Activated CD4-positive, alpha-beta T cell treated with anti-CD3 and anti-CD28 coated beads for 48 hours (primary cell): ENCODE measurements at regions not wholly inside any gene's neighbourhood (a gene's known extent, or its start where the extent isn't known, plus 50 kb on each side); places are given as distances from the start of the nearest gene placed in this dataset.

ENCODE experiments used
- DNase-seq: peaks from one replicate; pipeline ENCODE4 v3.0.0-alpha.2; 2020

DNA sequence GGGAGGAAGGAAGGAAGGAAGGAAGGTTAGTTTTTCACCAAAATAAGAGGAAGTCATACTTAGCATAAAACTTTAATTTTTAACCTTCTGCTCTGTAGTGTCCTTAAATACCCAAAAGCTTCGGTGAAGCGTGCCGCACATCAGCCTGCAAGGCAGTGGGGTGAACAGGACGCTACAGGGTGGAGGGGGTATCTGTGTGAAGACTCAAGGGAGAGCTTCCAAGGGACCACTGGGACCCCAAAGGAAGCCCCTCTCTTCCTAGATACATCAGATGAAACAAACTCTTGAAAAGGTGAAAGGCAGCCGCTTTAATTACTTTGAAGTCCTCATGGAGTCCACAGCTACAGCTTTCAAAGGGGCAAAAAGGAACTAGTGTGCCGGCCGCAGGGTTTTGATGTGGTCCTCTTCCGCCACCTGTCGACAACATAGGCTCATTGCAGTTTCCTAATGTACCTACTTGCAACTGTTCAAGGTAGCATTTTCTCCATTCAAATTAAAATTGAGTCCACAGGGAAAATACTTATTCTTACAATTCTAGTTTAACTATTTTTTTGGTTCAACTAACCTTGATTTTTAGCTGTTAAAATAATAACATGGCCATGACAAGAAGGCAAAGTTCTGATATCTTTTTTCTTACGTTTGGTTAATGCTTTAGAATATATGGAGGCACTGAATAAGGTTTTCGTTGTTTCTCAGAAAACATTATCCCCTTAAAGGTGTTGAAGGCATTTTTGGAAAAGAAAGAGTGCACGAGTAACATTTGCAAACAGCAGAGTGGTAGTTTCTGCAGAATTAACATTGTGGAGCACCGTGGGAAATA, 135.0 kb upstream of the RIPOR2 start:
- DNase-seq = peak; percentile 86

DNA sequence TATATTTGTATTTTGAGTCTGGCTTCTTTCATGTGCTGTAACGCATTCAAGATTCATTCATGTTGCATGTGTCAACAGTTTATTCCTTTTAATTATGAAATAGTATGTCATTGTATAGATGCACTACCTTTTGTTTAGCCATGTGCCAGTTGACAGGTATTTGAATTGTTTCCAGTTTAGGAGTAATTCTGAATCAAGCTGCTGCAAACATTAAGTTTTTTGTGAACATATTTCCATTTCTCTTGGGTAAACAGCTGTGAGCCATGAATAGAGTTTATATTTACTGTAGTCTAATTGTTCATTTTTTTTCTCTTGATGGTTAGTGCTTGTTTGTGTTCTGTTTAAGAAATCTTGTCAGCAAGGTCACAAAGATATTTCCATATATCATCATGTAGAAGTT, 142.4 kb upstream of the RIPOR2 start:
- DNase-seq = no peak

DNA sequence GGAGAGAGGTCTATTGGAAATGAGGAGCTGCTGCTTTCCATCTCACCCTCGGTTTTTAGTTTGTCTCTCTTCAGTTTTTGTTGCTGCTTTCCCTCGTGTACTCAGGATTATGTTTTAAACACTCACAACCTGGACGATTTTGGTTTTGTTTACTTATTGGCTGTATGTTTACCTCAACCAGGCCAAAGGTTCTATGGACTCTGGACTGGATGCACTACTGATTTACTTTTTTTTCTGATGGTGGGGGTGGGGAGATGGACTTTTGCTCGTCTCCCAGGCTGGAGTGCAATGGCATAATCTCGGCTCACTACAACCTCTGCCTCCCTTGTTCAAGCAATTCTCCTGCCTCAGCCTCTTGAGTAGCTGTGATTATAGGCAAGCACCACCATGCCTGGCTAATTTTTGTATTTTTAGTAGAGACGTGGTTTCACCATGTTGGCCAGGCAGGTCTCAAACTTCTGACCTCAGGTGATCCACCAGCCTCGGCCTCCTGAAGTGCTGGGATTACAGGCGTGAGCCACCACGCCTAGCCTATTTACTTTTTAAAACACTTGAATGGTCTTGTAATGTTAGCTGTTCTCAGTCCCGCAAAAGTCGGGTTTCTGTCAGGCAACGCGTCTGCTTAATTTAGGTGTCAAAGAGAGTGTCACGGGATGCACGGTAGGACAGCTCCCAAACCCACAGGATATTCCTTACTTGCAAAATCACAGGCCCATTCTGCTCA, 148.2 kb upstream of the RIPOR2 start:
- DNase-seq = no peak

DNA sequence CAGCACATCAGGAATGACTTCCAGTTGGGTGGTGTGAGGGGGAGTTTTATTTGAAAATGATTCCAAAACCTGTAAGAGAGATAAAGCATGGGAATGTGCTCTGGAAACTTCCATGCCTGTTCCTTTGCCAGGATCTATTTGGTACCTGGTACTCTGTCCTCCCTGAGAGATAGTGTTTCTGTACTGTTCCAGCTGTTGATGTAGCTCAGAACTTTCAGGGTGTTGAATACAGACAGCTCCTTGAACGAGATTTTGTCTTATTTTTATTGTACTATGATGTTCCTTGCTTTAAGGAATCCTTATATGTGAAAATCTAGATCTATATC, 148.7 kb upstream of the RIPOR2 start:
- no peak for DNase-seq

DNA sequence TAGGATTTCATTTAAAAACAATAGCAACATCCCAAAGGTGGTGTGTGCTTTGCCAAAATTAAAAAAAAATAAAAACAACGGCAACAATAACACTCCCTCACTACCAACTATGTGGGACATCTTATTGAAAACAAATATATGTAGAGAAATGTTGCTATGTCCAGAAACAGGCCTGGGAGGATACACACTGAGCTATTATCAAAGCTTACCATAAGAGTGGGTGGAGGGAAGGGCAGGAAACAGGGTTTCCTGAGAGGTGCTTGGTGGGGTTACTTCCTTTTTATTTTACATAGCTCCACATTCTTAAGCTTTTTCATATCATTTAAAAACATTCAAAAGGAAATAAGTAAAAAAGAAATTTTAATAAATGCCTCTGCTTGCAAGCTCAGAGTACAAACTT, 150.0 kb upstream of the RIPOR2 start:
- no peak for DNase-seq

DNA sequence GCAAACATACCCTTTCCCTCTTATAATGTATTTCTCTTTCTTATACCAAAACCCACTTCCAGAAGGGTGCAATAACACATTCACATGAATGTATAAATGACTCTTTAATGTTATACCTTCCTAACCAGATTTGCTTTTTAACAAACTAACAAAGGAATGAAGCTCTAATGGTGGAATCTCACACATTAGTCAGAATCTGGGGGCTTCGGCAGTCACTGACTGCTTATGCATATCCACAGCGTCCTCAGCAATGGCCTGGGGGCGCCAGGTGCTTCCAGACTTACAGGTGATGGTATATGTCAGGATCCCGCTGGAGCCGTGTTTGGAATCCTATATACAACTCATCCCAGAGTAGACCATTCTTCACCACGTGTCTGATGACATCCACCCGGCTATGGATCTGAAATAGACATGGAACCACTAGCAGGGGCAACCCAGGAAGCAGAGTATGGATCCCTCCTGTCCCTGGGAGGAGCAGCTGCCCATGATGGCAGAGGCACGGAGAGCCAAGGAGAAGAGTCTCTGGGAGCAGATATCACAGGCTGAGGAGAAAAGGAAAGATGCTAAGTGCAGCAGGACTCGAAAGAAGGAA, 150.8 kb upstream of the RIPOR2 start:
- DNase-seq = no peak

DNA sequence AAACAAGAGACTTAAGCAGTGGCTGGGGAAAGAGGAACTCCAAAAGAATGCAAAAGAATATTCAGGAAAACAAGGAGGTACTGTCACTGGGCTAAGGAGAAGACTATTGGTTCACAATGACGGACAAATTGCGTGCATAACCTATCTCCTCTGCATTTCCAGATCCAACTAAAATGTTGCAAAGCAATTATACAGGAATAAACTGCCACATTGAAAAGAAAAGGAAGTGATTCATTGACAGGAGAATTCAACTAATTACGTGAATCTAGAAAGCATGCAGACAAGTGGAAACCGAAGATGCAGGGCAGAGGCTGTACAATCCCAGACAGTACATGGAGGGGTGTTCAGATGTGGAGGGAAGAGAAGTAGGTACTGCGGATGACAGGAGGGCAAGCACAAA, 152.8 kb upstream of the RIPOR2 start:
- no peak for DNase-seq

DNA sequence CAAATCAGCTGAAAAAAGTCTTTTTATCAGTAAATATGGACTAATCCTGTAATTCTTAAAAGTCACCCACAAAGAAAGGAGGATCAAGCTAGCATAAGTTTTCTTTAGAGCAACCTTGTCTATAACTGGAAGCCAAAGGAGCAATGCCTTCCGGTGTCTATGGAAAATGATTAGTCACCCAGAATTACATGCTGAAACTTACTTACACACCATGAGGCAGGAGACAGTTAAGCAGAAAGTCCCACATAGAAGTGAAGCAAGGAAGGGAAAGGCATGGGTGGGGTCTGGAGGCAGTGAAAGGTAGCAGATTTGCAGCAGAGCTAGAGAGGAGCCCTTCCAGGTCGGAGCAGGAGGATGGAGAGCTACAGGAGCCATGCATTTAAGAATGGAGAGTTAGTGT, 153.7 kb upstream of the RIPOR2 start:
- DNase-seq = no peak

DNA sequence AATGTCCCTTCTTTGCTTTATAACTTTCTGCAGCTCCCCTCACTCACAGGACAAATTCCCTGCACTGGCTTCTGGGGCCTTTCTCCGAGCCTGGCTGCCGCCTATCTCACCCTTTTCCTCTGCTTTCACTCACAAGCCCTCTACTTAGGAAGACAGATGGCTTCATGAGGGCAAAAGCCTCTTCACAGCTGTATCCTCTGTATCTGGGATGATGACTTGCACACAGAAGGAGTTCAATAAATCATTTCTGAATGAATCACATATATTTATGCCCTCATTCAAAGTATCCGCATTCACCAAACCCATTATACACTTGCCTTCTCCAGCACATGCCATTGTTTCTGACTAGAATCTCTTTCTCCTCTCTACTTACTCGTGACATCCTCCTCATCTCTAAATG, 159.0 kb upstream of the RIPOR2 start:
- DNase-seq = no peak

DNA sequence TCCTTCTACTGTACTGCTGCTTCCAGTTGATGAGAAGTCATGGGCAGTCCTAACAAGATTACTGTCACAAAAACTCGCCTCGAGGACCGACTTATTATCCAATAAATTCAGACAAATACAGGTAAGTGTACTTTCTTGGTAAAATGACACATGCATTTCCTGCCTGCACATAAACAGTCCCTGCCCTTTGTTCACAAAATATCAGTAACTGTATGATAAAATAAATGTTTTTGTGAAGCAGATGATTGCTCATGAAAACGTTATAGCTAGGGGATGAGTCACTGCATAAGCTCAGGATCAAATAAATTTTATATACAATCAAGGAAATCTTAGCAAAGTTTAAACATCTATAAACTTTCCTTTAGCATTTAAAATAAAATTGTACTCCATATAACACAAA, 164.5 kb upstream of the RIPOR2 start:
- no peak for DNase-seq

DNA sequence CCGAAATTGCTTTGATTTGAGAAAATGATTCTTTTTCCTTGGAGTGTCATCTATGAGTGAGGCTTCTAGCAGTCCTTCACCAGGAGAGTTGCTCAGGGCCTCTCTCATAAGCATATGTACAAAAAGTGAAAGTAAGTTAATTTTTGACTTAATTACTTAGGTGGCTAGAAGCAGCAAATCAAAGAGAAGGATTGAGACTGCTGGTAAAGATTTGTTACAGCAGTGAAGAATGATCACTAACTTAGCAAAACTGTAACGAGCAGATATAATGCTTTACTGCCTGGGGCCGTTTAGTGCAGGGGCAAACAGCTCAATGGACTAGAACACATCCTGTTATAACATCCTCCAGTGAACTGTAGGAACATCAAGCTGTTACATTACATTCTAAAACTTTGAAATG, 167.8 kb upstream of the RIPOR2 start:
- no peak for DNase-seq

DNA sequence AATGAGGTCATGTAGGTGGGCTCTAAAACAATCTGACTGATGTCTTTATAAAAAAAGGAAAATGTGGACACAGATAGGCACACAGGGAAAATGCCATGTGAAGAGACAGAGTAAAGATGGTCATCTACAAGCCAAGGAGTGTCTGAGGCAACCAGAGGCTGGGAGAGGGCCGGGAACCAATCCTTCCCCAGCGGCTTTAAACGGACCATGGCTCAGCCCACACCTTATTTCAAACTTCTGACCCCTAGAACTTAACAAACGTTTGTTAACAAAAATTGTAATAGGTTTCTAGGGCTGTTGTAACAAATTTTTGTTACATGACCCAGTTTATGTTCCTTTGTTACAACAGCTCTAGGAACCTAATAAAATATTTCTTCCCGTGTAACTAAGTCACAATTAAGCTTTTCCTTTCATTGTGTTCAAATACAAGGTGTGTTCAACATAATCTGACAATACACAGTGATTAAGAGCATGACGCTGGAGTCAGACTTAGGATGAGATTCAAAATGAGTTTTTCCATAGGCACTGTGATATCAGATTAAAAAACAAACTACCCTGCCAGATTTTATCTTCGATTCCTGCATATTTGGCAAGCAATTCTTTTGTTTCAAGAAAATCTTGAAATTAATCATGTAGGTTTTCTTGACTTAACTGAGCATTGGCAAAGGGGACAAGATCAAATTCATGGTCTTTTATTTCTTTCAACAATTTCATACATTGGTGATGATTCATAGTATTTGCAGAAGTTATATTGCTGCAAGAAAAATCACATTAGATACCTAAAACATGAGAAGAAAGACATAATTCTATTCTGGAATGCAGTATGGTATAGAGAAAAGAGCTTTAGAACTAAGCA, 169.5 kb upstream of the RIPOR2 start:
- DNase-seq = no peak

DNA sequence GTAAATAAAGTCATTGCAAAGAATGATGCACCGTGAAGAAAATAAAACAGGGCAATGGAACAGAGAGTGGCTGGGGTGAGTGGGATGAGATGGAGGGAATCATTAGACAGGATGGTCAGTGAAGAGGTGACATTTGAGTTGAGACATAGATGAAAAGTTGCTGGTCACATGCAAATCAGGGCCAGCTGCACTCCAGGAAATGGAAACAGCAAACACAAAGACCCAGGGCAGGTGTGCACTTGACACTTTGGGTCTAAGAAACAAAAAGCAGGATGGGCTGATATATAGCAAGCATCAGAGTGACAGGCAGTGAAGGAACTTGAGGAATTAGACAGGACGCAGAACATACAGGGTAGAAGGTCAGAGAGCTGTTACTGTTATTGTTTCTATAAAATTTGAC, 171.5 kb upstream of the RIPOR2 start:
- no peak for DNase-seq

DNA sequence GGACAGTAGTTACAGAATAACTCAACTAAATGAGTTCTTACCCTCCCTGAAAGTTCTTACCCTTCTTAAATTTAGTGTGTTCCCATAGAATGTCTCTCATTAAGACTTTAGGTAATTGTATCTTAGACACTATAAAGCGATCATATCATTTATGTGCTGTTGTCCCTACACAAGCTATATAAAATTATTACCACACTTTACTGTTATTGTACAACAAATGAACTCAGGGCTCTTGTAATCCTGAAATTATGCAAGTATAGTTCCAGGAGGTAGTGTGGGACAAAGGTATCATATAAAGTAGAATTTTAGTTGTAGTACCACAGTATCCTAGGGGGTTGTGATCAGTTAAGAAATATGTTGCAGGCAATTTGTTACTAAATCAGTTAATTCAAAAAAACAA, 167.4 kb upstream of the CARMIL1 start:
- DNase-seq = no peak

DNA sequence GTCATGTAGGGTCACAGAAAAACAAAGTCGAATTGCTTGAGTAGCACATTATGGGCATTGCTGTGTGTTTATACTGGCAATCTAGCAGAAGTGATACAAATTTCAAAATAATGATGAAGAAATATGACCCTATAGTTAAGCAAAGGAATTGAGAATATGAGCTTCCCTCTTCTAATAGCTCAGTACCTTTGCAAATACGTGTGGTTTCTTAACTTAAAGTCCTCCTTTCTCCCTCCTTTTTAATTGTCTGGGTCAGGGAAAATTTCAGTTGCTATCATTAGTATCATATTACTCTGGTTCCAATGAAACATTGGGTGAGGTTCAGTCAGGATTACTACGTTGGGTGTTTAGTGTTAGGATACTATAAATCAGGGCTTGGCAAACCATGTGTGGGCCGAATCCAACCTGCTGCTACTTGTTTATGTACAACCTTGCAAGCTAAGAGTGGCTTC, 166.8 kb upstream of the CARMIL1 start:
- DNase-seq = no peak

DNA sequence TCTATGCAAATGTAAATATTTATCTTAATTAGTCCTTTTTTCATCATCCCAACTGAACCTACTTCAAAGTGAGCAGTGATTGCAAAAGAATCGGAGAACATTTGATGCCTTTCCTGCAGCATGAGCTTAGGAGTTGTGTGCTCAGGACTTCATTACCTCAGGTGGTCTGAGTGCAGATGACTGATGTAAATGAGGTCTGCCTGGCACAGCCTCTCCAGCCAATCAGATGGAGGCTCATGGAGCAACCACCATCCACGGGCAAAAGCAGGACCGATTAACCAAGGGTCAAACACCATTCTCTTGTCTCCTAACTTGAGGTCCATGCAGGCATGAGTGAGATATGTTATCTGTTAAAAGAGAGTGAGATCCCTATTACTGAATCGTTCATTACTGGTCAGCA, 165.7 kb upstream of the CARMIL1 start:
- DNase-seq = no peak

DNA sequence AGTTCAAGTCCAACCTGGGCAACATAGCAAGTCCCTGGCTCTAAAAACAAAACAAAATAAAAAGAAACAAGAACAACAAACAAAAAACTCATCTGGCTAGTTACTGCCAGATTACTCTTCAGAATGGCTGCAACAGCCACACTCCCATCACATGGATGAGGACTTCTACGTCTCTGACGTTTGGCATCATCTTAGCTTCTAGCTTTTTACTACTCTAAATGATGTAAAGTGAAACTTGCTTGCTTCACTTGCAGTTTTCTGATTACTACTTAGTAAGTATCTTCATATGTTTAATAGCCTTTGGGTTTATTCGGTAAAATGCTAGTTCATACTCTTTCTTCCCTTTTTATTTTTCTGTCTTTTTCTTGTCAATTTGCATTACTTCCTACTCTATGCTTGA, 161.1 kb upstream of the CARMIL1 start:
- no peak for DNase-seq

DNA sequence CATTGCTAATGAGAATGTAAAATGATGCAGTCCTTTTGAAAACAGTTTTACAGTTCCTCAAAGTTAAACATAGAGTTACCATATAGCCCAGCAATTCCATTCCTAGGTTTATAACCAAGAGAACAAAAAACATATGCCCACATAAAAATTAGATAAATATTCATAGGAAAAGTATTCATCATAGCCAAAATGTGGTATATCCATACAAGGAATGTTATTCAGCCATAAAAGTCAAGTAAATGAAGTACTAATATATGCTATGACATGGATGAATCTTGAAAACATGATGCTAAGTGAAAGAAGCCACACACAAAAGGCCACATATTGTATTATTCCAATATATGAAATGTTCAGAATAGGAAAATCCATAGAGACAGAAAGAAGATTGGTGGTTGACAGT, 158.0 kb upstream of the CARMIL1 start:
- DNase-seq = no peak

DNA sequence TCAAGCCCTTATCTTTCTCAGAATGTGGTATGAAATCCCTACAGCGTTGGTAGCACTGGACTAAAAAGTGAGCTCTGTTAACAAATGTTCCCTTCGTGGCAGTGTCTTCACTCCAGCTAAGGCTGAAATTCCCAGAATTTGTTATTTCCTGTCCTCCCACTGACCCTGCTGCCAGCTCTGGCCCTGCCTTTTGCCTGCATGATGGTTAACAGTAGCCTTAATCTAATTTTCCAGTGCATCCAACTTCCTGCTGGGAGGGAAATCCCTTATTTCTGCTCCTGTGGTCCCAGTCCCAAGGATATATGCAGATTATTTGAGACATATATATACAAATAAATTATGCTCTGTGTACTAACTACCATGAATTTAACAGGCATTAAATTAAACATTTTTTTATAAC, 157.2 kb upstream of the CARMIL1 start:
- DNase-seq = no peak

DNA sequence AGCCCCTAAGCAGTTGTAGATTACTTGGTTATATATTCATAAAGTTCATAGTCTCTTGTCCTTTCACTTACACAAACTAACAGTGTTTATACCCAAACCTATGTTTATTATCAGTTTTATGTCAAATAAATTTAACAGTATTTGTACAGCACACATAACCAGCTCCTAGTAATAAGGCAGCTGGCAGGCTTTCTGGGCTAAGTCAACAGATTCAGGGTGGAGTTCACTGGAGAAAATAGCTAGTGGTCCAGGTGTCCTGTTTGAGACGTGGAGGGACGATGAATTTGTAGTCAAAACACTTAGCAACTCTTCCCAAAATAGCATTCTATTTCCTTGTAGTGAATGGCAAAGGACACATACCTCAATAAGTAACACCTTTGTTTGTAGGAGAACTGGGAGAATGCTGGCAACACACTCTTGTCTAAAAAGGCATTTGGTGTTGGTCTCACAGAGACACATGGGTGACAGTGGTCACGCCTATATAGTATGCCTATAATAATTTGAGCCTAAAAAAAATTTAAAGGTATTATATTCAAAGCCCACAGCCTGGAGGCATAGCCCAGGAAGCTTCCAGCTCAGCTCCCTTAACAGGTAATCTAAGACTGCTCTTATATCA, 156.4 kb upstream of the CARMIL1 start:
- DNase-seq = no peak

DNA sequence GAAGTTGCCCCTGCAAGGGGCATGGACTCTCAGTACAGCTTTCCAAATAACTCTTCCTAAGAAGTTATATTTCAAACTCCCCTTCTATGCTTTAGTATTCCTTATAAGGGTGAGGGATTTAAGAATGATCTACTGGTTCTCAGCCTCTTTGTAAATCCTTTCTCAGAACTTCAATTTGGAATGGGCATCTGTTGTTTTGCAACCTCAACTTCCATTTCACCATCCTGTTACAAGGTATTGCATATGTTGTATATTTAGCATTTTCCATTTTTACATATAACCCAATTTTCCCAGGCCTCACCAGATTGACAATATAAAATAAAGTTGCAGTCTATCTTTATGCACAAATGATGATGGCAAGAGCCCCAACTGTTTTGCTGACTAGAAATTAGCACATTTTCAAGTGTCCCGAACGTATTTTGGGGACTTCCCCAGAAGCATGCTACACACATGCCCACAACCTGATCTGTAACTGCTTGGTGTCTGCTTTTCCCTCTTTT, 154.9 kb upstream of the CARMIL1 start:
- no peak for DNase-seq

DNA sequence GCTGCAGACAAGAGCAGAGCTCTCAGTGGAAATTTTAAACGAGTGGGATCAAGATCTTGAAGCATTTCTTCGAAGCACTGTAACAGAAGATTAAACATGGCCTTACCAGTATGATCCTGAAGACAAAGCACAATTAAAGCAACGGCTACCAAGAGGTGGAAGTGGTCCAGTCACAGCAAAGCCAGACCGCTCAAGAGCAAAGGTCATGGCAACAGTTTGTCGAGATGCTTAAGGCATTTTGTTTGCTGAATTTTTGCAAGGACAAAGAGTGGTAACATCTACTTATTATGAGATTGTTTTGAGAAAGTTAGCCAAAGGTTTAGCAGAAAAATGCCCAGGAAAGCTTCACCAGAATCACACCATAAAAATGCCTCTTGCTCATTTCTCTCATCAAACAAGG, 153.4 kb upstream of the CARMIL1 start:
- no peak for DNase-seq
